OCI-LY3 (cell line): ENCODE measurements at regions not wholly inside any gene's neighbourhood (a gene's known extent, or its start where the extent isn't known, plus 50 kb on each side); places are given as distances from the start of the nearest gene placed in this dataset.

Experiments
- EZH2phosphoT487 ChIP-seq: fragments of 200-600 bp; shearing (Covaris generic); IDR thresholded peaks from 2 replicates; pipeline ENCODE4 v1.6.1; 2018; ENCODE audit warnings: antibody characterized with exemption, mixed run types, low read depth
- TF ChIP-seq, protein P1 (sequence below): fragments of 200-600, 300-600 bp; sonication (generic); IDR thresholded peaks from 2 replicates; pipeline ENCODE4 v1.5.1; 2014; ENCODE audit warnings: antibody characterized with exemption, low read length, low read depth

DNA sequence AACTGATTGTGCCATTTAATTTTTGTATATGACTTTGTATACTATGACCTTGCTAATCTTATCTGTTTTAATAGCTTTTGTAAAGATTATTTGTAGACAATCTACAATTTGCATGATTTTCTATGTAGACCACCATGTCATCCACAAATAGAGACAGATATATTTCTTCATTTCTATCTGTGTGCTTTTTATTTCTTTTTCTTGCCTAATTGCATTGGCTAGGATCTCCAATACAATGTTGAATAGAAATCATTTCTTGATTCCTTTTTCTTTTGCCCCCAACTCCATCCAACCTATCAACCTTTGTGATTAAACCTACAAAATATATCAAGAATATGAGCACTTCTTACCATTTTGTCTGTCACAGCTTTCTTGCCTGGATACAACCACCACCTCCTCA, 232.6 kb upstream of the POU3F1 start:
- TF ChIP-seq, protein P1, sequence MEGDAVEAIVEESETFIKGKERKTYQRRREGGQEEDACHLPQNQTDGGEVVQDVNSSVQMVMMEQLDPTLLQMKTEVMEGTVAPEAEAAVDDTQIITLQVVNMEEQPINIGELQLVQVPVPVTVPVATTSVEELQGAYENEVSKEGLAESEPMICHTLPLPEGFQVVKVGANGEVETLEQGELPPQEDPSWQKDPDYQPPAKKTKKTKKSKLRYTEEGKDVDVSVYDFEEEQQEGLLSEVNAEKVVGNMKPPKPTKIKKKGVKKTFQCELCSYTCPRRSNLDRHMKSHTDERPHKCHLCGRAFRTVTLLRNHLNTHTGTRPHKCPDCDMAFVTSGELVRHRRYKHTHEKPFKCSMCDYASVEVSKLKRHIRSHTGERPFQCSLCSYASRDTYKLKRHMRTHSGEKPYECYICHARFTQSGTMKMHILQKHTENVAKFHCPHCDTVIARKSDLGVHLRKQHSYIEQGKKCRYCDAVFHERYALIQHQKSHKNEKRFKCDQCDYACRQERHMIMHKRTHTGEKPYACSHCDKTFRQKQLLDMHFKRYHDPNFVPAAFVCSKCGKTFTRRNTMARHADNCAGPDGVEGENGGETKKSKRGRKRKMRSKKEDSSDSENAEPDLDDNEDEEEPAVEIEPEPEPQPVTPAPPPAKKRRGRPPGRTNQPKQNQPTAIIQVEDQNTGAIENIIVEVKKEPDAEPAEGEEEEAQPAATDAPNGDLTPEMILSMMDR = no peak
- TF ChIP-seq EZH2phosphoT487 = no peak
